SK-N-DZ (cell line): ENCODE measurements at regions not wholly inside any gene's neighbourhood (a gene's known extent, or its start where the extent isn't known, plus 50 kb on each side); places are given as distances from the start of the nearest gene placed in this dataset.
A peak's percentile ranks its signal among the peaks of the same experiment; 100 is the strongest.

Experiments used
- DNase-seq: peaks from one replicate; pipeline ENCODE4 v3.0.0-alpha.2; 2015; ENCODE audit warnings: low spot score

- DNase-seq: no peak
Observed at GRCh38 chr21:25331286-25331685, 276.0 kb downstream of the MRPL39 start.

DNA sequence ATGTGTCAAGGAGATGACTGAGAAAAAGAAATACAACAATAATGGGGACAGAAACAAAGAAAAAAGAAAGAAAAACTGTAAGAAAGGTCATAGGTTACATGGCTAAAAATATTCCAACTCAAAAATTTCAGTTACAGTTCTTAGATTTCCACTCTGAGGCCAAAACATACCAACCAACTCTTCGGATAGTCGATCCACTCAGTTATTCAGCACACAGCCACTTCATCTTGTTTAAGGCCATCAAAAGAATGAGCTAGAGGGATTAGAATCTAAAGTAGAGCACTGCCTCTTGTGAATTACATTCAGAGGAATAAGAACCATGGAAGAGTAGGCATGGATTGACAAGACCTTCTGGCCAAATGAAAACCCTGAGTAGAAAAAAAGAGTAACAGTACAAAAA is 277.0 kb downstream of the MRPL39 start:
- no peak for DNase-seq

DNA sequence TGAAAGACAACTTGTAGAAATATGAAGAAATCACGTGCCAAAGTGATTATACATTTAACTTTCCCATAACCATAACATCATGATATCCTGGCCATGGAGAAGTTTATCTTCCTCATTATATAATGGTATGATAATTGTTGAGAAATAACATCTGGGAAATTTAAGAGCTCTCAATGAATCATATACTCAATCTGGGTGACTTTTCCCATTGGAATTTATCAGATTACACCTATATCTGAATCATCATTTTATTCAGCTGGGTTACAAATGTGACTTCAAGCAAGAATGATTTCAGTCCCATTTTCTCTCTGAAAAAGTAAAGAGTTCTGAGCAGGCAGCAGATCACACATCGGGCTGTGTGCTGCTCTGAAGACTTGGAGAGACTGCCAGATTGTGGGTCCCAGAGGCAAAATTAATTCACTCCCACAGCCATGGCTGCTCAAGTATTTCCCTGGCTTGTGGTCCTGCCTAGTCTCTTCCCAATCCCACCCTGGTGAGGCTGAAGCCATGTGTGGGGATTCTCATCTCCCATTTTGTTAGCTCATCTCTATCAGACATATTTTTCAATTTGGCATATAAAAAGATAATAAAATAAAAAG is 278.0 kb downstream of the MRPL39 start:
- DNase-seq: no peak

DNA sequence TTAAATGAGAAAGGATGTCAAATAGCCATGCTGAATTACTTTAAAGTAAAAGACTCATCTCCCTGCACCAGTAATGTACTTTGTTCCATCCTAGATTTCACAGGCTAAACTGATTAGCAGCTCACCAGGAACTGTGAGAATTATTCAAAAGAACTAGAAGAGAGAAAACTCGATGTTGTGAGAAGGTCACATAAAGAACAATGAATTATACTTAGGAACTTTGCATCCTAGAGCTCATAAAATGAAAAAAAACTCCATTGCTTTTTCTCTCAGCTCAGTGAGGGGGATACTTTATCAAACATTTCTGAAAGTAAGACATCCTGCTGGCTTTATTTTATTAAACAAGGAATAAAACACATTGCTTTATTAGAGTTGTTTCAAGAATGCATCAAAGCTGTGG is 278.5 kb downstream of the MRPL39 start:
- no peak for DNase-seq

DNA sequence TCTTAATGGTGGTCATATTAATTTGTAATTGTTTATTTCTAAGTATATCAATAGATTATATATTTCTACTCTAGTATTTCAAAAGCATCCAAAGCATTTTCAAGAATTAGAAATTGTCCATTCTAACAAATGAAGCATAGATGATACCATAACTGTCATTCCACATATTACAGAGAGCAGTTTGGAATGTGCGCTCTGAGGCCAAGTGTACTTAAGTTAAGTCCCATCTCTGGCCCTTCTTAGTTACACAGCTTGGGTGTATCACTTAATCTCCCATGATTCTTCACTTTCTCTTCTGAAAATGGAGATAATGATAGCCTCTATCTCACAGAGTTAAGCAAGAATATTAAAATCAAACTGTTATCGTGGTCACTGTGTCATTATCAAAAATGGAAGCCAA is 281.1 kb downstream of the MRPL39 start:
- DNase-seq: no peak

DNA sequence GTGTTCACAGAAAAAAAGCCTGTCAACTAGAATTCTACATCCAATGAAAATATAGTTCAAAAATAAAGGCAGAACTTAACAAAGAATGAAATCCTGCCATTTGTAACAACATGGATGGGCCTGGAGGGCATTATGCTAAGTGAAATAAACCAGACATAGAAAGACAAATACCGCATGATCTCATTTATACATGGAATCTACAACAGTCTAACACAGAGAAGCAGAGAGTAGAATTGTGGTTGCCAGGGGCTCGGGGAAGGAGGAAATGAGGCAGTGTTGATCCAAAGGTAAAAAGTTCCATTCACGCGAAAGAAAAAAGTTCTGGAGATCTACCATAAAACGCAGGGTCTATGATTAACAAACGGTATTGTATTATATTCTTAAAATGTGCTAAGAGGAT is 282.6 kb downstream of the MRPL39 start:
- DNase-seq: peak; percentile 10

GRCh38 chr21:25323356-25323949 is 283.8 kb downstream of the MRPL39 start:
- DNase-seq: peak; percentile 72

- no peak for DNase-seq
Observed at GRCh38 chr21:25314247-25314646, 293.0 kb downstream of the MRPL39 start.

DNA sequence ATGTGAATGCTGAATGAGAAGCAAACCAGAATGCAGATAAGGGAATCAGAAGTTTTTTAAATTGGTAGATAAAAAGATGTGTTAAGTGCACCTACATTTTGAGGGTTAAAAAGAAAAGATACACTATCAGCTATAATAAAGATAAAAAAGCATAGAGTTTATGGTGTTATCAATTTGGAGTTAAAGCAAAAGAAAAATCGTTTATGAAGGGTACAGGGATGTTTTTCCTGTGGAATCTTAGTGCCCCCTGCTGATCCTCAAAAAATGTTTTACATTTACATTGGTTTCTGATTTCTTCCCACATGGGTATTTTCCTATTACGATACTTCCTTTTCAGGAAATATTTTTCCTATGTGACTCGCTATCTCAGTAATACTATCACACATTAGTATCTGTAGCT is 293.5 kb downstream of the MRPL39 start:
- DNase-seq: peak; percentile 25

- DNase-seq: no peak
Observed at GRCh38 chr21:25307489-25307888, 299.8 kb downstream of the MRPL39 start.

GRCh38 chr21:25304611-25305010 is 302.7 kb downstream of the MRPL39 start:
- no peak for DNase-seq

GRCh38 chr21:25300632-25301031 is 306.6 kb downstream of the MRPL39 start:
- DNase-seq: no peak

- DNase-seq: no peak
Observed at GRCh38 chr21:25298512-25299491, 308.5 kb downstream of the MRPL39 start.

- DNase-seq: no peak
Observed at GRCh38 chr21:25297117-25297516, 310.2 kb downstream of the MRPL39 start.

GRCh38 chr21:25296252-25296651 is 311.0 kb downstream of the MRPL39 start:
- DNase-seq: no peak

GRCh38 chr21:25292396-25292795 is 314.9 kb downstream of the MRPL39 start:
- no peak for DNase-seq

DNA sequence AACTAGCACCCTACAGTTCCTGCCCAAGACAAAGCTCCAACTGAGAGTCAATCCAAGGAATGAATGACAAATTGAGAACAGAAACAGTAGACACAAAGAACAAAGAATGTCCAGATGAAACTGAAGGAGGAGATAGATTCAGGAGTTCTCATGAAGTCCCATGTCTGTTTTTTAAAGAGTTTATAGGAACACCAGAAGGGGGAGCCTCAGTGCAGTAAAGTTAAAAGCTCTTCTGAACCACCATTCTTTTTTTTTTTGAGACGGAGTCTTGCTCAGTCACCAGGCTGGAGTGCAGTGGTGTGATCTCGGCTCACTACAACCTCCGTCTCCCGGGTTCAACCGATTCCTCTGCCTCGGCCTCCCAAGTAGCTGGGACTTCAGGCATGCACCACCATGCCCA is 323.6 kb downstream of the MRPL39 start:
- peak; percentile 21 for DNase-seq

GRCh38 chr21:25281134-25281533 is 326.1 kb downstream of the MRPL39 start:
- no peak for DNase-seq

DNA sequence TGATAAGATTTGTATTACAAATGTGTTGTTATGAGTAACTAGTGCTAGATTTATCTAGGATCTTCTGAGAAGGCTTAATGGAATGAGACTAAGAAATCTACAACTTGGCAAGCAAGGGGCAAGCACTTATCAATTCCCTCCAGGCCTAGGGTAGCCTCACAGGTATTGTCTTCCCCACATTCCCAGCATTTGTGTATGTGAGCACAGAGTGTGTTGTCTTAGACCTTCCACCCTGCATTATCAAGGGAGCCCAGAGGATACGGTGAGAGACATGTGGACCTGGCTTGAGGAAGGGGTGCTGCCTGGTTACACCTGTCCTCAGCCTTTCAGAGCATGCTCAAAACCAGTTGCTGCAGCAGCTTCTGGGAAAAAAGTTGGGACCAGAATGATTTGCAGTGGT is 327.2 kb downstream of the MRPL39 start:
- no peak for DNase-seq

GRCh38 chr21:25273959-25274358 is 333.3 kb downstream of the MRPL39 start:
- DNase-seq: no peak

- DNase-seq: peak; percentile 84
Observed at GRCh38 chr21:25254491-25255174, 352.6 kb downstream of the MRPL39 start.

- no peak for DNase-seq
Observed at GRCh38 chr21:25246546-25246945, 360.7 kb downstream of the MRPL39 start.
